Neuronal stem cell (in vitro differentiated cells): ENCODE measurements at regions not wholly inside any gene's neighbourhood (a gene's known extent, or its start where the extent isn't known, plus 50 kb on each side); places are given as distances from the start of the nearest gene placed in this dataset.
A peak's percentile ranks its signal among the peaks of the same experiment; 100 is the strongest.

Source experiments
- DNase-seq: peaks from one replicate; pipeline ENCODE4 v3.0.0-alpha.2; 2013; ENCODE audit warnings: low spot score
- H2AFZ ChIP-seq: one replicate; pipeline ENCODE4 v1.6.1; 2013; ENCODE audit warnings: mild to moderate bottlenecking, low read length, inconsistent platforms
- H2AK5ac ChIP-seq: 2 replicates; pipeline ENCODE4 v1.6.1; 2013; ENCODE audit warnings: low read depth, mild to moderate bottlenecking, inconsistent platforms, low read length, moderate library complexity, mixed read lengths
- H2BK120ac ChIP-seq: 2 replicates; pipeline ENCODE4 v1.6.1; 2013; ENCODE audit warnings: low read depth, mild to moderate bottlenecking, inconsistent platforms, low read length, moderate library complexity, mixed read lengths
- H2BK12ac ChIP-seq: one replicate; pipeline ENCODE4 v1.6.1; 2013; ENCODE audit warnings: low read length, inconsistent platforms
- H2BK15ac ChIP-seq: 2 replicates; pipeline ENCODE4 v1.6.1; 2013; ENCODE audit warnings: mild to moderate bottlenecking, low read length, inconsistent platforms, mixed read lengths
- H2BK5ac ChIP-seq: one replicate; pipeline ENCODE4 v1.6.1; 2013; ENCODE audit warnings: inconsistent platforms, mild to moderate bottlenecking, low read length, moderate library complexity
- H3K14ac ChIP-seq: one replicate; pipeline ENCODE4 v1.6.1; 2013; ENCODE audit warnings: low read length, inconsistent platforms
- H3K18ac ChIP-seq: 2 replicates; pipeline ENCODE4 v1.6.1; 2013; ENCODE audit warnings: low read length, inconsistent platforms
- H3K23ac ChIP-seq: 2 replicates; pipeline ENCODE4 v1.6.1; 2013; ENCODE audit warnings: low read depth, mild to moderate bottlenecking, mixed read lengths, low read length, inconsistent platforms; ENCODE audit not compliant: poor library complexity
- H3K27ac ChIP-seq: replicated peaks from 3 replicates; pipeline ENCODE4 v1.5.1; 2013; ENCODE audit warnings: low read length, inconsistent platforms
- H3K27me3 ChIP-seq, 3 experiments: 2 replicates each; pipeline ENCODE4 v1.6.1; 2013; ENCODE audit warnings: low read length in 3 of 3, mild to moderate bottlenecking in 2 of 3, inconsistent platforms in 1 of 3, low read depth in 1 of 3, mixed read lengths in 1 of 3, moderate library complexity in 1 of 3; ENCODE audit not compliant: control insufficient read depth in 3 of 3, insufficient read depth in 3 of 3
- H3K36me3 ChIP-seq, 2 donors: replicated peaks in 1 of 2; 2 replicates each; pipeline ENCODE4 v1.6.1; 2013; ENCODE audit warnings: low read length in 2 of 2; ENCODE audit not compliant: control insufficient read depth in 2 of 2, insufficient read depth in 2 of 2
- H3K4ac ChIP-seq: 2 replicates; pipeline ENCODE4 v1.6.1; 2013; ENCODE audit warnings: inconsistent platforms, mild to moderate bottlenecking, low read length, moderate library complexity
- H3K4me1 ChIP-seq, 2 donors: 1 replicate in 1 of 2; 2 replicates in 1 of 2; pipeline ENCODE4 v1.6.1; 2013; ENCODE audit warnings: low read length in 2 of 2, low read depth in 1 of 2; ENCODE audit not compliant: control insufficient read depth in 2 of 2, insufficient read depth in 1 of 2
- H3K4me2 ChIP-seq: one replicate; pipeline ENCODE4 v1.6.1; 2013; ENCODE audit warnings: mild to moderate bottlenecking, low read length, inconsistent platforms; ENCODE audit not compliant: insufficient read depth, poor library complexity, severe bottlenecking
- H3K4me3 ChIP-seq, 2 donors: 2 replicates each; pipeline ENCODE4 v1.5.1; 2013; ENCODE audit warnings: low read length in 2 of 2, mild to moderate bottlenecking in 2 of 2, inconsistent platforms in 1 of 2, moderate library complexity in 1 of 2
- H3K79me1 ChIP-seq: one replicate; pipeline ENCODE4 v1.6.1; 2013; ENCODE audit warnings: low read depth, mild to moderate bottlenecking, inconsistent platforms, low read length, moderate library complexity
- H3K9ac ChIP-seq: one replicate; pipeline ENCODE4 v1.6.1; 2013; ENCODE audit warnings: mild to moderate bottlenecking, low read depth, low read length, inconsistent platforms; ENCODE audit not compliant: poor library complexity
- H3K9me3 ChIP-seq, 2 donors: replicated peaks in 1 of 2; 2 replicates each; pipeline versions ENCODE3 to v1.6.1; 2013; ENCODE audit warnings: low read length in 2 of 2, mild to moderate bottlenecking in 2 of 2, inconsistent platforms in 1 of 2, low read depth in 1 of 2, mixed read lengths in 1 of 2, moderate library complexity in 1 of 2; ENCODE audit not compliant: control insufficient read depth in 2 of 2, insufficient read depth in 1 of 2
- H4K8ac ChIP-seq: one replicate; pipeline ENCODE4 v1.6.1; 2013; ENCODE audit warnings: low read depth, mild to moderate bottlenecking, inconsistent platforms, low read length, moderate library complexity
- H4K91ac ChIP-seq: one replicate; pipeline ENCODE4 v1.6.1; 2013; ENCODE audit warnings: low read length, low read depth, mild to moderate bottlenecking, inconsistent platforms; ENCODE audit not compliant: poor library complexity
- WGBS, 2 donors: extraction: QIAGEN DNeasy Blood & Tissue Kit; methylation state at CpG; one replicate each; pipeline ENCODE4 v1.1.7; 2013; ENCODE audit warnings: missing lambda C conversion rate in 2 of 2, mixed read lengths in 1 of 2; ENCODE audit not compliant: insufficient read length in 2 of 2, insufficient replicate concordance in 1 of 2; ENCODE audit errors: extremely low coverage in 2 of 2; 5-methylcytosine and 5-hydroxymethylcytosine counted together

DNA sequence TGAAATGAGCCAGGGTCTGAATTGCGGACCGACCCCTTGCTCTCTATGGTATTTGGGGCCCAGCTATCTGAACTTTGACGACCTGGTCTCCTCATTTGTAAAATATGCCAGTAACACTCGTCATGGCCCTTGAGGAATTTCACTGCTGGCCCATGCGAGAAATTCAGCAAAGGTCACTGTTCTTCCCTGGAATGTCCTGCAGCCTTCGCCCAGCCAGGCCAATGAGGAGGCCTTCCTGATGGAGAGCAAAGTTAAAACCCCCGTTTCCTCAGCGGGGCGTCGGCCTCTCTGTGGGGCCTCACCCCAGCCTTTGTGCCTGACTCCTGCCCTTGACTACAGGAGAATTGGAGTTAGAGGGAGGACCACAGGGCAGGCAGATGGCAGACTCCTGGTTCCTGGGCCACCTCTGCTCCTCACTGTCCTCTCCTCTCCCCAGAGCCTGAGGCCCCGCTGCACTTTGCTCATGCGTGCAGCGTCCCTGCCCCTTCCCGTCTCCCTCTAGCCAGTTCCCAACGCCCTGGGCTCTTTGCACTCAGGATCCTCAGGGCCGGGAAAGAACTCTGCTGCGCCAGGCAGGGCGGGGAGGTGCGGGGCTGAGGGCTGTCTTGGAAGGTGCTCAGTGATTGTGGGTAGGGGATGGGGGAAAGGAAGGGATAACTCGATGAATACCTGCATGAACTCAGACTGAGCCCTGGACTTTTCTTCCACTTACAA is 257.0 kb upstream of the RAB6C start:
- WGBS, 2 donors, result no CpG with 5 or more reads among the region's 20 CpGs

DNA sequence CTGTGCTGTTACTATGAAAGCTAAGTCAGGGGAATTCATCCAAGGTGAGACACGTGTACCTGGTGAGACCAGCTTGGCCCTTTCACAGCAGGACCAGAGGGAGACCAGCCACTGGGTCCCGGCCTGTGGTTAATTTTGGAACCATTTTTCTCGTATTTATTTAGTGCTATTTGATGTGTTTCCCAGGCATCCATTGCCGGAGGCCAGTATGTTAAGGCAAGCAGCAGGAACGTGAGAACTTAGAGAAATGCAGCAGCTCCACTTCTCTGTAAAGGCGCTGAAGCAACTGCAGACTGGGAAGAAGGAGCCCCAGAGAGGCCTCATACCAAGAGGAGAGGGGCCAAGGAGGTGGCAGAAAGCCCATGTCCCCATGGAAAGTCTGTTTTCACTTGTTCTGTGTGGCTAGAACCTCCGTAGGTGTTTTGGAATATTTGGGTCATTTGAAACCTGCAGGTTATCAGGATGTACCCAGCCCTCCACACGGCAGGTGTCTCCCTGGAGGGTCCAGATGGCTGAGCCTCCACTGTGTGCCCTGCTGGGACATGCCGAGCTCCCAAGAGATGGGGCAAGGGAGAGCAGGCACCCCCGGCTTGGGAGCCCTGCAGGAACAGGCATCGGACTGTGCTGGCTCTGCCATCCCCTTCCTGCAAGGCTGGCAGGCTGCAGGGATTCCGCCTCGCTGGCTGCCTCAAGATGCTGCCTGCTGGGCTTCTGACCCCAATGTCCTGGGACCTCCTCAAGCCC is 256.0 kb upstream of the RAB6C start:
- Histone ChIP-seq H4K91ac (no peak overlapping the region), H3K36me3 (no peaks in the 10 kb centered on the region), H3K18ac (peak overlapping the region; percentile 45), H3K14ac (no peak overlapping the region), H3K4me1 (peaks cover 0 to 4% of the 10 kb centered on the region in 2 donors), H2BK120ac (no peak overlapping the region), H3K4me3 (no peak overlapping the region), H2BK12ac (no peak overlapping the region), H2BK5ac (no peak overlapping the region), H3K23ac (no peak overlapping the region), H4K8ac (no peak overlapping the region), H2BK15ac (peak overlapping the region; percentile 18), H3K27ac (no peak overlapping the region), H2AK5ac (peak overlapping the region; percentile 58), H3K79me1 (no peaks in the 10 kb centered on the region), H3K27me3 (no peaks in the 10 kb centered on the region), H2AFZ (no peak overlapping the region), H3K4ac (no peak overlapping the region), H3K9me3 (no peaks in the 10 kb centered on the region), H3K4me2 (no peak overlapping the region), H3K9ac (no peak overlapping the region)
- DNase-seq, result no peak
- WGBS, 2 donors, result no CpG with 5 or more reads among the region's 13 CpGs

More for the DNA sequence above, 257.0 kb upstream of the RAB6C start:
- H3K9ac ChIP-seq, result no peak overlapping the region
- no peak overlapping the region for H3K27ac ChIP-seq
- no peak overlapping the region for H2AK5ac ChIP-seq
- H3K79me1 ChIP-seq, result no peaks in the 10 kb centered on the region
- DNase-seq, result no peak
- peak overlapping the region; percentile 73 for H3K18ac ChIP-seq
- H3K4me3 ChIP-seq, result no peak overlapping the region
- no peak overlapping the region for H4K91ac ChIP-seq
- H4K8ac ChIP-seq, result no peak overlapping the region
- H3K4ac ChIP-seq, result no peak overlapping the region
- H3K14ac ChIP-seq, result no peak overlapping the region
- H2BK120ac ChIP-seq, result no peak overlapping the region
- no peak overlapping the region for H2AFZ ChIP-seq
- no peak overlapping the region for H3K23ac ChIP-seq
- H2BK15ac ChIP-seq, result no peak overlapping the region
- H2BK5ac ChIP-seq, result no peak overlapping the region
- no peak overlapping the region for H3K4me2 ChIP-seq
- peaks cover 0 to 9% of the 10 kb centered on the region in 2 donors for H3K4me1 ChIP-seq
- H3K36me3 ChIP-seq, result no peaks in the 10 kb centered on the region
- H3K27me3 ChIP-seq, result no peaks in the 10 kb centered on the region
- no peaks in the 10 kb centered on the region for H3K9me3 ChIP-seq
- no peak overlapping the region for H2BK12ac ChIP-seq

DNA sequence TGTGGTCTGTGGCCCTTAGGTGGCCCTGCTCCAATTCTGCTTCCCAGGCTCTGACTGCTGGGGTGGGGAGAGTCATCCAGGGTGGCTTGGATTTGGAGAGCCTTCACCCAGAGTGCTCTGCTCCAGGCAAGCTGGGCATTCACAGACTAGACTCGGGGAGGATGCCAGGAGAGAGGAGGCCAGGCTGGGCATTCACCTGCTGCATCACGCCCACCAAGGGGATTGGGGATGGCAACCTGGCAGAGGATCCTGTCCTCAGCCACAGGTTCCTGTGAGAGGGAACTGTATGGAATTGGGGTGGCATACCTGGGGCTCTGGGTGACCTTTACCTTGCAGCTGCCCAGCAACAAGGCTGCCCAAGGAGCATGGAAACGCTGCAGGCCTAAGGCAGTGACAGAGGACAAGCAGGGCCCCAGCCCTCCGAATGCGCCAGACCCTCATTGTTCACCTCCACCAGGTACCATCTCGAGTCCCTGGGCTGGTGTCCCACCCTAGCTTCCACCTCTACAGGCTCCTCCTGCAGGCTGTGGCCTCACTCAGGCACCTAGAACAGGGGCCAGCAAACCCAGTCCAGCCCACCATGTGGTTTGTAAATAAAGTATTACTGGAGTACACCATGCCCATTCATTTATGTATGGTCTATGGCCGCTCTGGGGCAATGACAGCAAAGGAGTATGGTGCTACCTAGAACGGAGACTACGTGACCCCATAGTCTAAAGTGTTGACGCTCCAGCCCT is 255.3 kb upstream of the RAB6C start:
- H2BK15ac ChIP-seq, result peak overlapping the region; percentile 18
- H3K9me3 ChIP-seq, result no peaks in the 10 kb centered on the region
- H3K9ac ChIP-seq, result no peak overlapping the region
- no peak overlapping the region for H3K4me2 ChIP-seq
- no peak overlapping the region for H2BK12ac ChIP-seq
- no peak overlapping the region for H3K4ac ChIP-seq
- no peak for DNase-seq
- H3K27ac ChIP-seq, result no peak overlapping the region
- no peak overlapping the region for H3K14ac ChIP-seq
- H2BK5ac ChIP-seq, result no peak overlapping the region
- no peak overlapping the region for H4K8ac ChIP-seq
- WGBS, 2 donors, result no CpG with 5 or more reads among the region's 10 CpGs
- no peaks in the 10 kb centered on the region for H3K27me3 ChIP-seq
- H2BK120ac ChIP-seq, result no peak overlapping the region
- peak overlapping the region; percentile 58 for H2AK5ac ChIP-seq
- H4K91ac ChIP-seq, result no peak overlapping the region
- H3K4me3 ChIP-seq, result no peak overlapping the region
- H2AFZ ChIP-seq, result no peak overlapping the region
- peaks cover 0 to 4% of the 10 kb centered on the region in 2 donors for H3K4me1 ChIP-seq
- H3K18ac ChIP-seq, result peak overlapping the region; percentile 45
- H3K23ac ChIP-seq, result no peak overlapping the region
- no peaks in the 10 kb centered on the region for H3K36me3 ChIP-seq
- H3K79me1 ChIP-seq, result no peaks in the 10 kb centered on the region

DNA sequence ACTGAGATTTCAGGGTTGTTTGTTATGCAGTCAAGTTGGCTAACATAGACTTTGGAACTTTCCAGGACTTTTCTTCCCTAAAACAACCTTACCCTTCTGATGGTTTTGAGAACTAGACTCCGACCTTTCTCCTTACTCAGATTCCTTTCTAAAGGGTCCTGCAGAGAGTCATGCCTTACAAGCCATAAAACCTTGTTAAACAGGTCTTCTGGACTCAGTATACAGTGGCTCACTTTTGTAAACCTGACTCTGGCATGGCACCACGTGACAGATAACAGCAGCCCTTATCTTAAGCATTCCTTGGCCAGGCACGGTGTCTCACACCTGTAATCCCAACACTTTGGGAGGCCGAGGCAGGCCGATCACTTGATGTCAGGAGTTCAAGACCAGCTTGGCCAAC is 253.2 kb upstream of the RAB6C start:
- peaks cover 0 to 4% of the 10 kb centered on the region in 2 donors for H3K4me1 ChIP-seq
- no peak overlapping the region for H3K27ac ChIP-seq
- no peaks in the 10 kb centered on the region for H3K27me3 ChIP-seq
- no peak for DNase-seq
- no peaks in the 10 kb centered on the region for H3K9me3 ChIP-seq
- H3K14ac ChIP-seq, result no peak overlapping the region
- no peak overlapping the region for H2AK5ac ChIP-seq
- H2AFZ ChIP-seq, result no peak overlapping the region
- H3K79me1 ChIP-seq, result no peaks in the 10 kb centered on the region
- H4K8ac ChIP-seq, result no peak overlapping the region
- H2BK12ac ChIP-seq, result no peak overlapping the region
- H3K9ac ChIP-seq, result no peak overlapping the region
- no peak overlapping the region for H3K4me2 ChIP-seq
- H3K18ac ChIP-seq, result no peak overlapping the region
- no peak overlapping the region for H2BK5ac ChIP-seq
- no peak overlapping the region for H3K4ac ChIP-seq
- no peak overlapping the region for H2BK120ac ChIP-seq
- no peak overlapping the region for H3K23ac ChIP-seq
- H4K91ac ChIP-seq, result no peak overlapping the region
- WGBS, 2 donors, result no CpG with 5 or more reads among the region's 5 CpGs
- H2BK15ac ChIP-seq, result no peak overlapping the region
- no peaks in the 10 kb centered on the region for H3K36me3 ChIP-seq
- H3K4me3 ChIP-seq, result no peak overlapping the region
